Upper lobe of left lung (tissue), 4 donors: ENCODE measurements at regions not wholly inside any gene's neighbourhood (a gene's known extent, or its start where the extent isn't known, plus 50 kb on each side); places are given as distances from the start of the nearest gene placed in this dataset.

Experiments
- CTCF ChIP-seq, 6 experiments: fragments of 450-650 bp in 4 of 6; fragments of 200-600 bp in 2 of 6; sonication (generic) in 2 of 6; IDR thresholded peaks; one replicate each; pipeline ENCODE4 v1.5.1; 2016 to 2019; ENCODE audit warnings: antibody characterized with exemption in 6 of 6
- EP300 ChIP-seq, 4 donors: sonication (generic); formaldehyde crosslinking; IDR thresholded peaks; one replicate each; pipeline ENCODE4 v1.5.1; 2017; ENCODE audit warnings: antibody characterized with exemption in 4 of 4, control low read depth in 2 of 4
- POLR2A ChIP-seq, 4 donors: fragments of 450-650 bp; IDR thresholded peaks; one replicate each; pipeline ENCODE4 v1.5.1; 2016 to 2017; ENCODE audit warnings: antibody characterized with exemption in 4 of 4, mild to moderate bottlenecking in 2 of 4
- POLR2AphosphoS5 ChIP-seq, 2 donors: sonication (generic); formaldehyde crosslinking; IDR thresholded peaks; one replicate each; pipeline ENCODE4 v1.5.1; 2017; ENCODE audit warnings: antibody characterized with exemption in 2 of 2

DNA sequence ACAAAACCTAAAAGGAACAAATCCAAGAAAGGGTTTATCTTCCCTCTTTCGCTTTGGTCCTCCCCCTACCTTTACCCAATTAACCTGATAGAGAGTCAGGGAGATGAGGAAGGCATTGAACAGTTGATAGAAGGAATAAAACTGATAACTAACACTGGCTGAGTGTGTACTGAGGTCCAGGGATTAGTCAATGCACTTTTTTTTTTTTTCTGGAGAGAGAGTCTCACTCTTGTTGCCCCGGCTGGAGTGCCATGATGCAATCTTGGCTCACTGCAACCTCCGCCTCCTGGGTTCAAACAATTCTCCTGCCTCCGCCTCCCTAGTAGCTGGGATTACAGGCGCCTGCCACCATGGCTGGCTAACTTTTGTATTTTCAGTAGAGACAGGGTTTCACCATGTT is 250.2 kb upstream of the CWC22 start:
- TF ChIP-seq CTCF (IDR thresholded peaks at IDR 0.05): no peak
- TF ChIP-seq POLR2AphosphoS5 (IDR thresholded peaks at IDR 0.05): no peak
- TF ChIP-seq POLR2A (IDR thresholded peaks at IDR 0.05): no peak
- TF ChIP-seq EP300 (IDR thresholded peaks at IDR 0.05): no peak
